ENCODE measurements at regions not wholly inside any gene's neighbourhood (a gene's known extent, or its start where the extent isn't known, plus 50 kb on each side); places are given as distances from the start of the nearest gene placed in this dataset.
"Not testable (repeated sequence)": the region's sequence is repeated elsewhere in the genome, so short reads cannot be mapped to it uniquely, and the experiment has no call there.

DNA sequence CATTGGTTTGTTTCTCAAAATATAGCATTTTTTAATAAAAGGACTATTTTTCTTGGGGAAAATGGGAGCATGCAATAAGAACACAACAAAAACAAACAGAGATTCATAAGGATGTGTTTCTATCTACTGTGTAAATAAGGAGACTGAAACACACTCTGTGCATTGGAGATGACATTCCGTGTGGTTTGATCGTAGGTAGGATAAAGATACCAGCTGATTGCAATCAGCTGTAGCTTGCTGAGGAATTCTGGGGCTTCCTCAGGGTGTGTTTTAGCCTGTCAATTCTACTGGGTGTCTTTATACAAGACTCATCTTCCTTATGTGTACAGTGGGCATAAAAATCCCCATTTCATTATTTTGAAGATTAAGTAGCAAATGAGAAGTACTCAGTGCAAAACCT lies 591.6 kb downstream of the DSC3 start:
- DNase-seq (ENCODE audit: low spot score) = no peak

GRCh38 chr18:30446605-30447004 lies 595.9 kb downstream of the DSC3 start:
- DNase-seq (ENCODE audit: low spot score) = no peak

GRCh38 chr18:30444544-30444943 lies 598.0 kb downstream of the DSC3 start:
- no peak for DNase-seq (ENCODE audit: low spot score)

GRCh38 chr18:30440351-30440750 lies 602.2 kb downstream of the DSC3 start:
- DNase-seq (ENCODE audit: low spot score) = no peak

- no peak for DNase-seq (ENCODE audit: low spot score)
Measured at GRCh38 chr18:30439174-30439573, 603.4 kb downstream of the DSC3 start.

GRCh38 chr18:30432349-30432748 lies 610.2 kb downstream of the DSC3 start:
- no peak for DNase-seq (ENCODE audit: low spot score)

DNA sequence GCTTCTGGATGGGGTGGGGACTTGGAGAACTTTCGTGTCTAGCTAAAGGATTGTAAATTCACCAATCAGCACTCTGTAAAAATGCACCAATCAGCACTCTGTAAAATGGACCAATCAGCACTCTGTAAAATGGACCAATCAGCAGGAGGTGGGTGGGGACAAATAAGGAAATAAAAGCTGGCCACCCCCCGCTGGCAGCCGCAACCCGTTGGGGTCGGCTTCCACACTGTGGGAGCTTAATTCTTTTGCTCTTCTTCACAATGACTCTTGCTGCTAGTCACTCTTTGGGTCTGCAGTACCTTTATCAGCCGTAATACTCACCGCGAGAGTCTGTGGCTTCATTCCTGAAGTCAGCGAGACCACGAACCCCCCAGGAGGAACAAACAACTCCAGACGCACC lies 623.1 kb downstream of the DSC3 start:
- DNase-seq (ENCODE audit: low spot score) = not testable (repeated sequence)

DNA sequence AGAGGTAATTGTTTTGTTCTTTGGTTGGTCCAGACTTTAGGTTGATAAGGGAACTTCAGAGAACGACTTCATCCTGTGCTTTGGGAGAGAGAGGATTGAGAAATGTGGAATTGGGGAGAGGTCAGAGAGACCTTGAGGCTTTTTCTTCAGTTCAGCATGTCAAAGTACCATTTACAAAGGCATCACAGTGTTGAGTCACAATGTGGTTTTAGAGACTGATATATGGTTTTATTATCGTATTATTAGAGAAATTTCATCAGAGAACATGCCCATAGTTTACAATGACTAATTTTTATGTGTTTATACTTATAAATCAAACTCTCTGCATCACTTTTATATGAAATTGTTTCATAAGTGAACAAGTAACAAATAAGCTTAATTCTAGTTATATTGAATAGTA lies 626.6 kb downstream of the DSC3 start:
- no peak for DNase-seq (ENCODE audit: low spot score)

DNA sequence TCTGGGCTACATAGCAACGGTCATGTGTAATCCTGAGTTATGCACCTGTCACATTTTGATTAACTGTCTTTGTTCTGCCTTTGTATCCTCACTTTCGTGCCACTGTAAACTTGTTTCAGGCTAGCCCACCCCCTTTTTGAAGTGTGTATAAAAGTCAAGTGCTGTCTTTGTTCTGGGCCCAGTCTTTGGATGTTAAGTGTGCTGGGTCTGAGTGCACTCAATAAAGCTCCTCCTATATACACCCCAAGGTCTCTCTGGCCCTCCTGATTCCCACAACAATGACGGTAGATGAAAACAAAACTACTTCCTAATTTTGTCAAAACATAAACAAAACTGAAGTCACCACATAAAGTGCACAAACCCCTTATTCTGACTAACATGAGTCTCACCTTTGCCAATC lies 633.4 kb downstream of the DSC3 start:
- no peak for DNase-seq (ENCODE audit: low spot score)

DNA sequence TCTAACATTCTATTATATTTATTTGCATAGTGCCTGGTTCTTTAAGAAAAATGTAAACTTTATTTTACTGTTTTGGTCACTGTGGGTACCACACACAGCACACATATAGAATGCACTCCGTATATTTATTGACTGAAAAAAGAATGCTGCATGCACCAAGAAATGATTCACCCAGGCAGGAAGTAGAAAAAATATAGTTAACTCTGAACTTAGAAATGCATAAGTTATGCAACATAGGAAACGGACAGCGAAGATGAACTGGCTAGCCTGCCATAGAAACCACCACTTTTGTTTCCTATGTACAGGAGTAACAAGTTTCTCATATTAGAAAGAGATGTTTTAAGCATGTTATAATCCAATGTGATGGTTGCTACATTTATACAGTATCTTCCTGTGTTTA lies 635.8 kb downstream of the DSC3 start:
- DNase-seq (ENCODE audit: low spot score) = no peak

- DNase-seq (ENCODE audit: low spot score) = no peak
Measured at GRCh38 chr18:30405038-30405437, 637.5 kb downstream of the DSC3 start.

GRCh38 chr18:30404422-30404821 lies 638.1 kb downstream of the DSC3 start:
- no peak for DNase-seq (ENCODE audit: low spot score)

GRCh38 chr18:30403278-30403677 lies 639.3 kb downstream of the DSC3 start:
- no peak for DNase-seq (ENCODE audit: low spot score)

DNA sequence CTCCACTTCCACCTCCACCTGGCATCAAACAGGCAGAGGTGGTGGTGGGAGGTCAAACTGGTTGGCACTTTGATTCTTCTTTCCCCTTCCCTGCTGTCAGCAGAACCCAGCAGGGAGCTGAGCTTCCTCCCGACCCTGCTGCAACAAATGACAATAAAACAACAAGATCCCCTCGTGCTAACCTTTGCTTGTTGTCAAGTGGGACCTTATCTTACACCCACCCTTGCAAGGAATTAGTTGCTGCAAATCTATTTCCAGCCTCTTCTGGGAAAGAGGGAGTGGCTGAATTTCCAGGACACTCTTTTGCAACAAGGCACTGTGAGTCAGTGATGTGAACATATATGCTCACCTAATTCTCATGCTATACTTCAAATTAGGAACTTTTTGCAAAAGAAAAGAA lies 655.1 kb downstream of the DSC3 start:
- DNase-seq (ENCODE audit: low spot score) = no peak

DNA sequence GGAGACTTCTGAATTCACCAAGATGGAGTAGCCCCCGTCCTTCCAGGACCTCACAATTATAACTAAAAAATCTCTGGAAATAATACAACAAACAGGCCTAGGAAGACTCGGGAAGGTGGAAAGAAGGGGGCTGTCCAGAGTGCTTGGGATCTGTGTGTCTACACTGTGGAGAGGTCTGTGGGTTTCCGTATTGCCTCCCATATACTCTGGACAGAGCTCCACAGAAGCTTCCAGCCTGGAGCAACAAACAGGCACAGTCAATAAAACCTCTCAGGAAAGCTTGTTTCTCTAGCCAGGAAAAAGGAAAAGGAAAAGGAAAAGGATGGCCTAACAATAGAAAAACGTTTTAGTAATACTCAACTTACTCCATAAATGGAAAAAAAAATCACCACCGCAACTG lies 655.9 kb downstream of the DSC3 start:
- no peak for DNase-seq (ENCODE audit: low spot score)

DNA sequence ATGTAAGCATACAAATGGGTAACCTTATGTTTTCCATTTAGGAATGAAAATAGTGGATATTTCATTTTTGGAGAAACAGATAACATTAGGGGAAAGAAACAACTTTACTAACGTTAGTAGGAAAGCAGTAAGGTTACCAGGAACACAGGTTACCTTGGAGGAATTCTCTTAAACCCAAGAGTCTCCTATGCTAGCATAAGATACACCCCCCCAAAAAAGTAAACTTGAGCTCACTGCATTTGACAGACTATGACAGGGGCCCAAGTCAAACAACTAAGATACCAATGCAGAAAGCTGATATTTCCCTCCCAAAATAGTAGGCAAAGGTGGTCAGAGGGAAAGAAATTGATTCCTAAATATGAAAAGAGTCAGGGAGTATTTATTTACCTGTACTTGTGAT lies 656.9 kb downstream of the DSC3 start:
- no peak for DNase-seq (ENCODE audit: low spot score)

DNA sequence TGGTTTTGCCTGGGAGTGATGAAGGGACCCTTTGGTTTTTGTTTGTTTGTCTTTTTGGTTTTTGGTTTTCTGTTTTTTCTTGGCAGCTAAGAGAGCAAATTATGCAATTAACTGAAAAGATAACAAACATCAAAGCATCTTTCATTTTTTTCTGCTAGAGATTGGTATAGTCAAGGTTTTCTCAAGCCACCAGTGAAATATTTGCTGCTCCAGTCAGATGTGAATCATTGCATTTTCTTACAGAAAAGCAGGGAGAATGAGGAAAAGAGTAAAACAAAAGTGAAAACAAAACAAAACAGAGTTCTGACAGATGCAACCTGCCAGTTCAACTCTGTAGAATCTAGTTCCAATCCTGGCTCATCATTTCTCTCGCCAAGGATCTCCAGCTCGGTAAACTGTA lies 660.7 kb downstream of the DSC3 start:
- no peak for DNase-seq (ENCODE audit: low spot score)

DNA sequence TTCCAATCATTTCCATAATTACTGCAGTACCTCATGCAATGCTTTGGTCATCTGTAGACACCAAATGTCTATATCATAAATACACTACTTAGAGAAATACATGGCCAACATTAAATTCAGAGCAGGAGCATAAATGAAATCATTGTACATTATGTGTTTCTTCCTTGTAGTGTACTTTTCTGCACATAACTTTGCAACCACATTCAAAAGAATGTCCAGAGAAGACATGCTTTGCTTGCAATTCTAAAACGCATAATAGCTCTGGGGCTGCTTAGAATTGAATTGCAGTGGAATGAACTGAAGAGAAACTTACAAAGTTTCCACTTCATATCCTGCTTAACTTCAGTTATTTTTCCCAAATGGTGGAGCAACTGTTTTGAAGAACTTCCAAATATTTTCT lies 664.4 kb downstream of the DSC3 start:
- no peak for DNase-seq (ENCODE audit: low spot score)

- DNase-seq (ENCODE audit: low spot score) = no peak
Measured at GRCh38 chr18:30376515-30376914, 666.0 kb downstream of the DSC3 start.

DNA sequence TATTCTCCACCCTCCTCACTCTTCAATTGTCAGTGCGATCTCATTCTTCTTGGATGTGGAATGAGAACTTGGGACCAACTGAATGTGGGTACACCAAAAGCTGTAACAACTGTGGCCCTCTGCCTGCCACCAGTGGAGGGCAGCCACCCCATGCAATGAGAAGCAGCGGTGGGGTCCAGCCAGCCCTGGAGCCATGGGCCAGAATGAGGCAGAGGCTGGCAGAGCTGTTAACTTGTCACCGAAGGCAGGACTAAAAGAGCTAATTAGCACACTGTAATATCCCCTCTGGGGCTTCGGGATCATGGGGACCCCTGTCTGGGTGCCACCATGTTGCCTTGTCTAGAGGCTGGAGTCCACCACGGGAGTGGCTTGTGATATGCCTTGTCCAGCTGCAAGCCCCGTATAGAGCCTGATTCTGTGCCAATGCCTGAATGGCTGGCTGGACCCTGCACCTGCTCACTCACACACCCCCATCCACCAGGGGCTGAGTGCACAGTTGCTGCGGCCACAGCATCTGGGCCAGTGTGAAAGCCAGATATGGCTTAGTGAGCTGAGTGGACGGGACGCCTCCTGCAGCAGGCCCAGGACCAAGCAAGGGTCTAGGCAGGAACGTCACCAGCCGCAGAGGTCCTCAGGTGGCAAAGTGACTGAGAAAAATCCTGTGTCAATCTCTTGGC lies 680.5 kb downstream of the DSC3 start:
- no peak for DNase-seq (ENCODE audit: low spot score)

DNA sequence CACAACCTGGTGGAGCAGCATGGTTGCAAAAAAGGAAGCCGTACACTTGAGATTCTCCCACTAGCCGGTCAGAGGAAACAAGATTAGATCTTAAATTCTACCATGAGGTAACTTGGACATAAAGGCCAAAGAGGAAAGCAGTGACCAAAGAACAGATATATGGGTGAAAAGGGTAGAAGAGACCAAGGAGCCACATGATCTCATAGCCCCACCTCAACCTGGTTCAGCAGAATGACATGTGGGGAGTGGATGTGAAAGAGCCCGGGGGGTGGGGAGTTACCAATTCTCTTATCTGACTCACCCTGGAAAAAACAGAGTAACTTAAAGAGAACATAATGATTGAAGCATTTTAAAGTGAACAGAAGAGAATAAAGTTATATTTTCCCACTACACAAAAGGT lies 683.0 kb downstream of the DSC3 start:
- no peak for DNase-seq (ENCODE audit: low spot score)

DNA sequence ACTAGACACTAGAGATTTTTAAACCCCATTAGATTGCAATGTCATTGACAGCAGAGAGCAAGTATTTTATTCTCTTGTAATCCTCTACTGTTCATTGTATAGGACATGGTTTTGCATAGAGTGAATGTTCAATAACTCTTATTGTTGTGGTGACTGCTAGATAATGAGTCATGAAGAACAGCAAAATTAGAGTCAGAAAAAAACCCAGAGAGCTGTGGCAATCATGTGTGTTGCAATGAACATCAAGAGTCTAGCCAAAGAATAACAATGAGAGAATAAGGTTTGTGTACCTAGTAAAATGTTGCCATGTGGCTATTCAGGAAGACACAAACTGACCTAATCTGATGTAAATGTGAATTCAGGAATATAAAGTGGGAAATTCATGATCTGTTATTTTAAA lies 684.0 kb downstream of the DSC3 start:
- DNase-seq (ENCODE audit: low spot score) = no peak

- no peak for DNase-seq (ENCODE audit: low spot score)
Measured at GRCh38 chr18:30352551-30353168, 689.9 kb downstream of the DSC3 start.

- no peak for DNase-seq (ENCODE audit: low spot score)
Measured at GRCh38 chr18:30350263-30350662, 692.3 kb downstream of the DSC3 start.
